MCF 10A (cell line): ENCODE measurements at regions not wholly inside any gene's neighbourhood (a gene's known extent, or its start where the extent isn't known, plus 50 kb on each side); places are given as distances from the start of the nearest gene placed in this dataset.
A peak's percentile ranks its signal among the peaks of the same experiment; 100 is the strongest.

Experiments used
- BruUV-seq: library from RNA; stranded (reverse); fragments of 400-500 nt; replicated peaks from 2 replicates; lab custom pipeline; 2021; lab: Mats Ljungman, UMichigan
- CTCF ChIA-PET: fragments of 300-600 bp; sonication (Branson Sonifier 250); formaldehyde crosslinking; extraction: SDS; loops from one replicate; lab custom pipeline; 2021; ENCODE audit warnings: antibody characterized with exemption, inconsistent platforms; lab: Yijun Ruan, JAX
- POLR2A ChIA-PET: fragments of 300-600, 350-650 bp; sonication (Branson Sonifier 250); formaldehyde crosslinking; extraction: SDS; loops from one replicate; lab custom pipeline; 2020; ENCODE audit warnings: antibody characterized with exemption, inconsistent platforms; lab: Yijun Ruan, JAX
- DNase-seq: peaks from one replicate; pipeline ENCODE4 v3.0.0-alpha.2; 2018; ENCODE audit not compliant: unreplicated experiment
- H3K27ac Mint-ChIP-seq: one replicate; pipeline ENCODE4 v1.8.0; 2022; ENCODE audit warnings: mild to moderate bottlenecking, low read depth, mixed read lengths; ENCODE audit not compliant: unreplicated experiment
- H3K27me3 Mint-ChIP-seq: one replicate; pipeline ENCODE4 v1.8.0; 2022; ENCODE audit warnings: mixed read lengths; ENCODE audit not compliant: insufficient read depth, unreplicated experiment
- H3K36me3 Mint-ChIP-seq: one replicate; pipeline ENCODE4 v1.8.0; 2022; ENCODE audit warnings: mild to moderate bottlenecking, moderate library complexity, mixed read lengths; ENCODE audit not compliant: insufficient read depth, unreplicated experiment
- H3K4me1 Mint-ChIP-seq: one replicate; pipeline ENCODE4 v1.8.0; 2022; ENCODE audit warnings: mixed read lengths; ENCODE audit not compliant: insufficient read depth, unreplicated experiment
- H3K4me3 Mint-ChIP-seq: one replicate; pipeline ENCODE4 v1.8.0; 2022; ENCODE audit warnings: mild to moderate bottlenecking, moderate library complexity, mixed read lengths; ENCODE audit not compliant: unreplicated experiment
- H3K9me3 Mint-ChIP-seq: one replicate; pipeline ENCODE4 v1.8.0; 2022; ENCODE audit warnings: mixed read lengths; ENCODE audit not compliant: unreplicated experiment
- CTCF ChIP-seq: fragments of 200-600 bp; IDR thresholded peaks from one replicate; pipeline ENCODE4 v1.8.0; 2022; ENCODE audit warnings: antibody characterized with exemption, mild to moderate bottlenecking; ENCODE audit not compliant: unreplicated experiment
- intact Hi-C: fragments of 100-400 bp; cut with micrococcal nuclease; formaldehyde crosslinking; loops from 2 replicates; pipeline ENCODE4 v1.14.1; 2022

- TF ChIP-seq CTCF, result no peak
- Mint-ChIP-seq H3K27me3 (no peaks in the 10 kb centered on the region), H3K27ac (no peak overlapping the region), H3K36me3 (no peaks in the 10 kb centered on the region), H3K4me1 (no peaks in the 10 kb centered on the region), H3K4me3 (no peak overlapping the region), H3K9me3 (no peaks in the 10 kb centered on the region)
- no TSS peak for BruUV-seq
- intact Hi-C loops, result no loop called here
- CTCF ChIA-PET, result interaction anchor here (0.6 kb wide), 1 partner anchor 253 kb away, joined by 4 read pairs; no protein-coding TSS in a partner anchor
- POLR2A ChIA-PET, result no interaction called here
- peak; percentile 27 for DNase-seq
Measured at GRCh38 chr4:19623866-19624265, 627.8 kb upstream of the SLIT2 start.

- no TSS peak for BruUV-seq
- ChIA-PET POLR2A (interaction anchor here (1.1 to 1.4 kb wide), 2 partner anchors 12 to 36 kb away, joined by 3 read pairs; no protein-coding TSS in a partner anchor), CTCF (interaction anchor here (0.7 to 1.2 kb wide), 2 partner anchors 16 to 73 kb away, joined by 3 to 4 read pairs; no protein-coding TSS in a partner anchor)
- intact Hi-C loops, result no loop called here
- H3K36me3 Mint-ChIP-seq, result no peaks in the 10 kb centered on the region
- TF ChIP-seq CTCF, result no peak
- no peak for DNase-seq
- no peaks in the 10 kb centered on the region for H3K27me3 Mint-ChIP-seq
- peaks cover 2% of the 10 kb centered on the region for H3K9me3 Mint-ChIP-seq
- H3K27ac Mint-ChIP-seq, result no peak overlapping the region
- H3K4me3 Mint-ChIP-seq, result no peak overlapping the region
- H3K4me1 Mint-ChIP-seq, result peaks cover 6% of the 10 kb centered on the region
Measured at GRCh38 chr4:19615086-19615689, 636.5 kb upstream of the SLIT2 start.

- Mint-ChIP-seq H3K27ac (peak overlapping the region; percentile 21), H3K4me1 (peaks cover 6% of the 10 kb centered on the region), H3K9me3 (peaks cover 10% of the 10 kb centered on the region), H3K36me3 (no peaks in the 10 kb centered on the region), H3K4me3 (no peak overlapping the region), H3K27me3 (no peaks in the 10 kb centered on the region)
- no TSS peak for BruUV-seq
- ChIA-PET POLR2A (interaction anchor here (0.7 to 1.4 kb wide), 4 partner anchors 11 to 203 kb away, joined by 3 to 4 read pairs (median 3); no protein-coding TSS in a partner anchor), CTCF (interaction anchor here (0.6 kb wide), 1 partner anchor 389 kb away, joined by 3 read pairs; no protein-coding TSS in a partner anchor)
- intact Hi-C loops, result no loop called here
- TF ChIP-seq CTCF, result no peak
- DNase-seq, result peak; percentile 66
Measured at GRCh38 chr4:19614171-19614570, 637.5 kb upstream of the SLIT2 start.

GRCh38 chr4:19596342-19596741, 655.4 kb upstream of the SLIT2 start:
- Mint-ChIP-seq H3K9me3 (peaks cover 7% of the 10 kb centered on the region), H3K27ac (no peak overlapping the region), H3K36me3 (no peaks in the 10 kb centered on the region), H3K27me3 (no peaks in the 10 kb centered on the region), H3K4me3 (no peak overlapping the region), H3K4me1 (no peaks in the 10 kb centered on the region)
- ChIA-PET CTCF (interaction anchor here (1.1 kb wide), 1 partner anchor 652 kb away, joined by 4 read pairs; no protein-coding TSS in a partner anchor), POLR2A (interaction anchor here (1.5 to 1.7 kb wide), 2 partner anchors 9 to 18 kb away, joined by 3 to 4 read pairs; no protein-coding TSS in a partner anchor)
- DNase-seq, result no peak
- no peak for TF ChIP-seq CTCF
- BruUV-seq, result no TSS peak
- intact Hi-C loops, result no loop called here
